Thymus (tissue), 11 donors: ENCODE measurements at regions not wholly inside any gene's neighbourhood (a gene's known extent, or its start where the extent isn't known, plus 50 kb on each side); places are given as distances from the start of the nearest gene placed in this dataset.

Source experiments
- DNase-seq, 9 donors: peaks; one replicate each; pipeline ENCODE4 v3.0.0-alpha.2; 2013; ENCODE audit warnings: low spot score in 9 of 9, low read depth in 6 of 9, missing footprints in 1 of 9
- H3K27ac ChIP-seq, 2 donors: one replicate each; pipeline ENCODE4 v1.5.1; 2013; ENCODE audit warnings: control low read depth in 1 of 2, low read depth in 1 of 2, low read length in 1 of 2, mild to moderate bottlenecking in 1 of 2, moderate library complexity in 1 of 2
- H3K27me3 ChIP-seq, 2 donors: one replicate each; pipeline ENCODE4 v1.5.1; 2013; ENCODE audit warnings: low read length in 1 of 2; ENCODE audit not compliant: control insufficient read depth in 2 of 2, insufficient read depth in 1 of 2
- H3K36me3 ChIP-seq, 2 donors: one replicate each; pipeline ENCODE4 v1.5.1; 2013; ENCODE audit warnings: low read length in 1 of 2, mild to moderate bottlenecking in 1 of 2, moderate library complexity in 1 of 2; ENCODE audit not compliant: control insufficient read depth in 2 of 2, insufficient read depth in 2 of 2
- H3K4me1 ChIP-seq, 2 donors: one replicate each; pipeline ENCODE4 v1.5.1; 2013; ENCODE audit warnings: low read length in 2 of 2; ENCODE audit not compliant: control insufficient read depth in 2 of 2, insufficient read depth in 2 of 2
- H3K4me3 ChIP-seq, 2 donors: one replicate each; pipeline ENCODE4 v1.5.1; 2013; ENCODE audit warnings: low read length in 2 of 2, control low read depth in 1 of 2, mild to moderate bottlenecking in 1 of 2
- H3K9me3 ChIP-seq, 2 donors: one replicate each; pipeline ENCODE4 v1.5.1; 2013; ENCODE audit warnings: low read length in 1 of 2, mild to moderate bottlenecking in 1 of 2; ENCODE audit not compliant: control insufficient read depth in 2 of 2, insufficient read depth in 1 of 2
- WGBS: extraction: QIAGEN DNeasy Blood & Tissue Kit; methylation state at CpG from one replicate; pipeline ENCODE4 v1.1.7; 2013; 5-methylcytosine and 5-hydroxymethylcytosine counted together
- donor health status: healthy.

GRCh38 chr9:88684046-88684445, 149.1 kb downstream of the NXNL2 start:
- H3K36me3 ChIP-seq, result no peaks in the 10 kb centered on the region
- 89% methylated on average over 8 of the region's 8 CpGs for WGBS

GRCh38 chr9:88684845-88685244, 149.9 kb downstream of the NXNL2 start:
- 88% methylated on average over 10 of the region's 10 CpGs for WGBS
- H3K4me3 ChIP-seq, result no peak overlapping the region
- DNase-seq, result no peak
- no peaks in the 10 kb centered on the region for H3K27me3 ChIP-seq
- no peaks in the 10 kb centered on the region for H3K4me1 ChIP-seq
- H3K36me3 ChIP-seq, result no peaks in the 10 kb centered on the region
- no peaks in the 10 kb centered on the region for H3K9me3 ChIP-seq
- H3K27ac ChIP-seq, result no peak overlapping the region

More at GRCh38 chr9:88684046-88684445, 149.1 kb downstream of the NXNL2 start:
- Histone ChIP-seq H3K27ac (no peak overlapping the region), H3K4me3 (no peak overlapping the region), H3K9me3 (no peaks in the 10 kb centered on the region), H3K27me3 (no peaks in the 10 kb centered on the region), H3K4me1 (no peaks in the 10 kb centered on the region)
- DNase-seq, result no peak

GRCh38 chr9:88685966-88686365, 151.0 kb downstream of the NXNL2 start:
- H3K36me3 ChIP-seq, result no peaks in the 10 kb centered on the region

GRCh38 chr9:88689509-88690298, 154.7 kb downstream of the NXNL2 start:
- 91% methylated on average over 6 of the region's 6 CpGs for WGBS
- H3K27ac ChIP-seq, result no peak overlapping the region
- H3K9me3 ChIP-seq, result no peaks in the 10 kb centered on the region
- H3K27me3 ChIP-seq, result peaks cover 0 to under 1% of the 10 kb centered on the region in 2 donors
- no peak overlapping the region for H3K4me3 ChIP-seq
- H3K4me1 ChIP-seq, result no peaks in the 10 kb centered on the region
- DNase-seq, result no peak
- no peaks in the 10 kb centered on the region for H3K36me3 ChIP-seq

More at GRCh38 chr9:88685966-88686365, 151.0 kb downstream of the NXNL2 start:
- DNase-seq, result no peak
- H3K4me1 ChIP-seq, result no peaks in the 10 kb centered on the region
- no peak overlapping the region for H3K27ac ChIP-seq
- no peak overlapping the region for H3K4me3 ChIP-seq
- H3K9me3 ChIP-seq, result no peaks in the 10 kb centered on the region
- H3K27me3 ChIP-seq, result no peaks in the 10 kb centered on the region
- 93% methylated on average over 22 of the region's 22 CpGs for WGBS

DNA sequence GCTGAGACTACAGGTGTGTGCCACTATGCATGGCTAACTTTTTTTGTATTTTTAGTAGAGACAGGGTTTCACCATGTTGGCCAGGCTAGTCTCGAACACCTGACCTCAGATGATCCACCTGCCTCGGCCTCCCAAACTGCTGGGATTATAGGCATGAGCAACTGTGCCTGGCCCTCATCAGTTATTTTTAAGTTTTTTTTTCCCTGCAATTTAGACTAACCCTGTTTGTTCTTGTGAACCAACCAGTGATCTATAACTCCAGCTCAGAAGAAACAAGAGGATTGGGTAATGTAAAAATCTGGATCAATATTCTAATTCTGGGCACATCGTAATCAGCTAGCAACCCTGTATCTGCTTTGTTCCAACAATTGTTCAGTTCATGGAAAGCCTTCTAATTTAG, 155.7 kb downstream of the NXNL2 start:
- no peaks in the 10 kb centered on the region for H3K9me3 ChIP-seq
- no peaks in the 10 kb centered on the region for H3K4me1 ChIP-seq
- H3K36me3 ChIP-seq, result no peaks in the 10 kb centered on the region
- H3K27me3 ChIP-seq, result peaks cover 0 to 2% of the 10 kb centered on the region in 2 donors
- no peak overlapping the region for H3K4me3 ChIP-seq
- no peak overlapping the region for H3K27ac ChIP-seq
- 96% methylated on average over 3 of the region's 3 CpGs for WGBS
- no peak for DNase-seq

GRCh38 chr9:88691091-88691490, 156.1 kb downstream of the NXNL2 start:
- H3K4me3 ChIP-seq, result no peak overlapping the region
- no peaks in the 10 kb centered on the region for H3K4me1 ChIP-seq
- peaks cover 0 to 2% of the 10 kb centered on the region in 2 donors for H3K27me3 ChIP-seq
- DNase-seq, result no peak
- 94% methylated on average over 3 of the region's 3 CpGs for WGBS
- H3K36me3 ChIP-seq, result no peaks in the 10 kb centered on the region
- H3K9me3 ChIP-seq, result no peaks in the 10 kb centered on the region
- H3K27ac ChIP-seq, result no peak overlapping the region

- WGBS, result 89% methylated on average over 2 of the region's 2 CpGs
- H3K9me3 ChIP-seq, result no peaks in the 10 kb centered on the region
- peaks cover 0 to 2% of the 10 kb centered on the region in 2 donors for H3K27me3 ChIP-seq
- no peak overlapping the region for H3K4me3 ChIP-seq
- H3K27ac ChIP-seq, result no peak overlapping the region
- H3K4me1 ChIP-seq, result no peaks in the 10 kb centered on the region
- no peaks in the 10 kb centered on the region for H3K36me3 ChIP-seq
- DNase-seq, result no peak
Measured at GRCh38 chr9:88691811-88692210, 156.8 kb downstream of the NXNL2 start.

GRCh38 chr9:88692827-88693226, 157.8 kb downstream of the NXNL2 start:
- H3K27me3 ChIP-seq, result peaks cover 0 to 2% of the 10 kb centered on the region in 2 donors
- H3K27ac ChIP-seq, result no peak overlapping the region

DNA sequence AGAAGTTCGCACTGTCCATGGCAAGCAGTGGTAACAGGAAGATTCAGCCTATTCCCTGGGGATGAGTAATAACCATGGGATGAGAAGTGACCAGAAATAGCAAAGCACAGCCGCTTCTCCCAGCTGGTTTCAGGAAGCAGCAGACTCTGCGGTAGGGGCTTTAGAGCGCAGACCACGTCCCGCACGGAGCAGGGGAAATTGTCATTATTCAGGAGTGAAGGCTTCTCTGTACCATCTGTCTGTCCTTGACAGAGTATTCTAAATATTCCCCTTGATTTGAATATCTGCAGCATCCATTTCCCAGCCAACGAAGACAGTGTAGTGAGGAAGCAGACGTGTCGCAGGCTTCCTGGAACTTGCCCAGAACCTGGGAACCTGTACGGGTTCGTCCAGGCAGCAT, 159.6 kb downstream of the NXNL2 start:
- no peak for DNase-seq
- Histone ChIP-seq H3K27ac (no peak overlapping the region), H3K27me3 (peaks cover 0 to 2% of the 10 kb centered on the region in 2 donors), H3K36me3 (no peaks in the 10 kb centered on the region), H3K4me1 (no peaks in the 10 kb centered on the region), H3K4me3 (no peak overlapping the region), H3K9me3 (no peaks in the 10 kb centered on the region)
- WGBS, result 81% methylated on average over 12 of the region's 12 CpGs

More at GRCh38 chr9:88692827-88693226, 157.8 kb downstream of the NXNL2 start:
- Histone ChIP-seq H3K4me3 (no peak overlapping the region), H3K36me3 (no peaks in the 10 kb centered on the region), H3K4me1 (no peaks in the 10 kb centered on the region), H3K9me3 (no peaks in the 10 kb centered on the region)
- WGBS, result 92% methylated on average over 2 of the region's 2 CpGs
- peak in 1 of 9 donors; percentile 4 for DNase-seq
